HG03442 (cell line): ENCODE measurements at regions not wholly inside any gene's neighbourhood (a gene's known extent, or its start where the extent isn't known, plus 50 kb on each side); places are given as distances from the start of the nearest gene placed in this dataset.

Source experiments
- ATAC-seq: cut with Tn5 transposase; IDR thresholded peaks from one replicate; pipeline ENCODE4 v1.9.1; 2021; ENCODE audit warnings: mild to moderate bottlenecking, moderate library complexity; ENCODE audit not compliant: unreplicated experiment

DNA sequence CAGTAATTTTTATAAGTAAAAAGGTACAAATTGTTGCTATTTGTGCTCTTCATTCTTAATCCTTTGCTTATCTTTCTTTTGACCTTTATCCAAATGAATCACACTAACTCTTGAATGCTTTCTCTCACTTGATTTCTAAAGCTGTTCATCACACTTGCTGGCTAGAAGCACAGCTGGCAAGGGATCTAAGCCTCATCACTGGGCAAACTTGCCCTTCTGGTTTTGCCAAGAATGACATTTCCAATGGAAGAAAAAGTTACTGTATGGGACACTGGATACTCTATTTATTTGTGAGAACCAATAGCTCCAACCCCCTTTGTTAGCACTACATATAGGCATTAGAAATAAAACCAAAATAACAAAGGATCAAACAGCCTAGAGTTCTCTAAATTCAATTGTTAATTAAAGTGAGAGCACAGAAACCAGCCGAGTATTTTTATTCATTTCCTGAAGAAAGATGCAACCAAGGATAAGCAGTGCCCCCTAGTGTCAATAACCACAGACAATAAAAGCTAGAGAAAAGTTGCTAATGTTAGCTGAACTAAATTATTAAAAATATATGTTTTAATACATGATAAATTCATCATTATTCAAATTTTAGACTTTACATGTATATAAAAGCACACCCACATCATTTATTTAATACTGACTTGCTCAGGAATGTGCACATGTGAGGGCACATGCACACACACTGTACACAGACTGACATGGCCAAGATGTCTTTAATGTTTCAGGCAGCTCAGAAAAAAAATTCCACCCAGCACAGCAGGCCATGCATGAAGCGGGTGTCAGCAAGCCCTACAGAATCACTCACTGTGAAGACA, 59.8 kb upstream of the POU5F2 start:
- no peak for ATAC-seq

DNA sequence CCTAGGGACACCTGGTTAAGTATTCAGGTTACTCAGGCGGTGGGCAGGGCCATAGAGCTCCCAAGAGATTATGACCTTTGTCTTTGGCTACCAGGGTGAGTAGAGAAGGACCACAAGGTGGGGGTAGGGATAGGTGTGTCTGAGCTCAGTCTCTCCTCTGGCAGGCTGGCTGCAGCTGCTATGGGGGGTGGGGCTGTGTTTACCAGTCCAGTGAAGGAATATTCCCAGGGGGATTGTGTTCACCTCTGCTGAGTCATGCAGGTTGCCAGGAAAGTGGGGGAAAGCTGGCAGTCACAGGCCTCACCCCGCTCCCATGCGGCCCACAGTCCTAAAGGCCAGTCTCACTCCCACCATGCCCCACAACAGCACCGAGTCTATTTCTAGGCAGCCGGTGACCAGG, 53.6 kb upstream of the POU5F2 start:
- ATAC-seq: no peak

DNA sequence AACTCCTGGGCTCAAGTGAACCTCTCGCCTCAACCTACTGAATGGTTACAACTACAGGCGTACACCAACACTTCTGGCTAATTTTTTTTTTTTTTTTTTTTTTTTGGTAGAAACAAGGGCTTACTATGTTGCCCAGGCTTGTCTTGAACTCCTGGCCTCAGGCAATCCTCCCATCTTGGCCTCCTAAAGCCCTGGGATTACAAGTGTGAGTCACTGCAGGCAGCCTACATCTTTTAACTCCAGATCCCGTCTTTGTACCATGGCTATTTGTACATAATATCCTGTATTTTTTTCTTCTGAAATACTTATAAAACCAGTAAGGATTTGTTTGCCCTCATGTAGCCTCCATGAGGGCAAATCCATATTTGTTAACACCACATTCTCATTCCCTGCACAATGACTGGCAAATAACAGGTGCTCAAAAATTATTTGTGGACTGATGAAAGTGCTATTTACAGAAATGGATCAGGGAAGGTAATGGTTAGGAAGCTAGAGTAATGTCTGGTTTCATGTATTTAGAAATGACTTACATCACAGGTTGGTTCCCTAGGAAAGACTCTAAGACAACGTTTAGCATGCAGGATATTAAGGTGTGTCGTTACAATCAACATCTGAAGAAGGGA, 51.9 kb upstream of the POU5F2 start:
- no peak for ATAC-seq

DNA sequence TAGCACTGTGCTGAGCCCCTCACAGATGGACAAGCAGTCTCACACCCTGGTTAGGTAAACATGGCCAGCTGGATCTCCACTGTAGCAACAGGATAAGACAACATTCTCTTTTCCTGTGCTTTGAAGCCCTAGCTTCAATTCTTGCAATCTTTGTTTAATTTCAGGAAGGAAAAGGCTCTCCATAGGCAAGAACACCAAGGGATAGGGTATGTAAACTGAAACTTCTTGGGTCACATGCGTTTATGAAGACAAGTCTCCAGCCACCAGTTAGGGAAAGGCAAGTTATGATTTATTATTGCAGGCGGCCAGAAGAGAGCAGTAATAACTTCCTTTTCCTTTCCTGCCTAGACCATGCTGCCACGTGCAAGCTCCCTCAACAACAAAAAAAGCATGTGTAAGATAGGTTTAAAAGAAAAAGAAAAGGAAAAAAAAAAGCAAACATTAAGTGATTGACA, 50.1 kb upstream of the POU5F2 start:
- no peak for ATAC-seq
